ENCODE measurements at regions not wholly inside any gene's neighbourhood (a gene's known extent, or its start where the extent isn't known, plus 50 kb on each side); places are given as distances from the start of the nearest gene placed in this dataset.
"Not testable (repeated sequence)": the region's sequence is repeated elsewhere in the genome, so short reads cannot be mapped to it uniquely, and the experiment has no call there.

- no peak for DNase-seq (ENCODE audit: low read depth)
These were observed 264.6 kb upstream of the THUMPD2 start for GRCh38 chr2:40043641-40044040.

GRCh38 chr2:40043191-40043590, 264.1 kb upstream of the THUMPD2 start:
- peak; percentile 28 for DNase-seq (ENCODE audit: low read depth)

- DNase-seq (ENCODE audit: low read depth): peak; percentile 83
These were observed 262.6 kb upstream of the THUMPD2 start for GRCh38 chr2:40041422-40042382.

GRCh38 chr2:40039549-40039948, 260.5 kb upstream of the THUMPD2 start:
- DNase-seq (ENCODE audit: low read depth): peak; percentile 20

- peak; percentile 41 for DNase-seq (ENCODE audit: low read depth)
These were observed 259.6 kb upstream of the THUMPD2 start for GRCh38 chr2:40038646-40039045.

- DNase-seq (ENCODE audit: low read depth): no peak
These were observed 258.2 kb upstream of the THUMPD2 start for GRCh38 chr2:40037303-40037702.

GRCh38 chr2:40036241-40036640, 257.2 kb upstream of the THUMPD2 start:
- no peak for DNase-seq (ENCODE audit: low read depth)

GRCh38 chr2:40034801-40035200, 255.7 kb upstream of the THUMPD2 start:
- no peak for DNase-seq (ENCODE audit: low read depth)

- peak; percentile 76 for DNase-seq (ENCODE audit: low read depth)
These were observed 255.1 kb upstream of the THUMPD2 start for GRCh38 chr2:40034198-40034597.

GRCh38 chr2:40033781-40034180, 254.7 kb upstream of the THUMPD2 start:
- DNase-seq (ENCODE audit: low read depth): no peak

- peak; percentile 81 for DNase-seq (ENCODE audit: low read depth)
These were observed 253.7 kb upstream of the THUMPD2 start for GRCh38 chr2:40032650-40033319.

GRCh38 chr2:40030456-40030975, 251.5 kb upstream of the THUMPD2 start:
- no peak for DNase-seq (ENCODE audit: low read depth)

- no peak for DNase-seq (ENCODE audit: low read depth)
These were observed 249.9 kb upstream of the THUMPD2 start for GRCh38 chr2:40028792-40029488.

- peak; percentile 25 for DNase-seq (ENCODE audit: low read depth)
These were observed 248.9 kb upstream of the THUMPD2 start for GRCh38 chr2:40027968-40028367.

GRCh38 chr2:40025276-40025675, 246.2 kb upstream of the THUMPD2 start:
- not testable (repeated sequence) for DNase-seq (ENCODE audit: low read depth)

GRCh38 chr2:40020997-40021396, 241.9 kb upstream of the THUMPD2 start:
- DNase-seq (ENCODE audit: low read depth): no peak

GRCh38 chr2:40016151-40016885, 237.3 kb upstream of the THUMPD2 start:
- DNase-seq (ENCODE audit: low read depth): no peak

GRCh38 chr2:40013962-40014361, 234.9 kb upstream of the THUMPD2 start:
- not testable (repeated sequence) for DNase-seq (ENCODE audit: low read depth)

- DNase-seq (ENCODE audit: low read depth): no peak
These were observed 225.3 kb upstream of the THUMPD2 start for GRCh38 chr2:40004336-40004735.

- DNase-seq (ENCODE audit: low read depth): no peak
These were observed 223.3 kb upstream of the THUMPD2 start for GRCh38 chr2:40002339-40002738.

- DNase-seq (ENCODE audit: low read depth): no peak
These were observed 220.8 kb upstream of the THUMPD2 start for GRCh38 chr2:39999864-40000263.

Measured in RPMI7951 (cell line).